Right lobe of liver (tissue), 4 donors: ENCODE measurements at regions not wholly inside any gene's neighbourhood (a gene's known extent, or its start where the extent isn't known, plus 50 kb on each side); places are given as distances from the start of the nearest gene placed in this dataset.

Experiments
- POLR2A ChIP-seq: fragments of 450-650 bp; IDR thresholded peaks from one replicate; pipeline ENCODE4 v1.6.1; 2017; ENCODE audit warnings: antibody characterized with exemption, mild to moderate bottlenecking
- TF ChIP-seq, protein P1 (sequence below), 4 donors: fragments of 200-600 bp in 3 of 4; fragments of 450-650 bp in 1 of 4; IDR thresholded peaks; one replicate each; pipeline versions ENCODE4 v1.5.1 to v1.8.0; 2016 to 2022; ENCODE audit warnings: antibody characterized with exemption in 4 of 4, mild to moderate bottlenecking in 2 of 4
- donor health status: DM: no; HTN: no; CAD: no.
- donor health status: DM: no; HTN: no; CAD: no.
- donor health status: DM: no; HTN: yes; CAD: no.

DNA sequence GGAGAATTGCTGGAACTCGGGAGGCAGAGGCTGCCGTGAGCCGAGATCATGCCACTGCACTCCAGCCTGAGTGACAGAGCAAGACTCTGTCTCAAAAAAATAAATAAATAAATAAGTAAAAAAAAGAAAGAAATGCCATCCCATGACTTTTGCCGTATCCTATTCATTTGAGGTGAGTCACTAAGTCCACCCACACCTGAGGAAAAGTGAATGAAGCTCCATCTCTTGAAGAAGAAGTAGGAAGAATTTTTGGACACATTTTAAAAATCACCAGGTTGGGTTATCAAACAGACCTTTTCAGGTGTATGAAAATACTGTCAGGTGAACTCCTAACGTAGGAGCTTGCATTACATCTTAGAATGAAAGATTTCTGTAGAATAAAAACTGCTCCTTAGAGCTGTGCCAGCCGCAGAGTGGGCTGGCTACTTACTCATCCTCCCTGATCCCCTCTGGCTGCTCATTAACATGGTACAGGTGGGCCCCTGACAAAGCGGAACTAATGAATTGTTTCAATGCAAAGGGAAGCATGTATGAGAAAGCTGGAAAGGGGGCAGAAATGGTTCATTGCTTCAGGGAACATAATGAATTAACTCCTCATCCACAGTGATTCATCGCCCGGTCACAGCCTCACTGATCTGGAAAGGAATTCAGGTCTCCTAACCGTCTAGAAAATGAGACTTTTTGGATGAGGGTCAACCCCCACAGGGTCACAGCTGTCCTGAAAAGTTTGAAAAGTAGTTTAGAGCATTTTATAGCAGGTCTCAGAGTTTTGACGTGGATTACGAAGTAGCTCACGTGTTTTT is 191.4 kb downstream of the SPP2 start:
- TF ChIP-seq POLR2A, result no peak
- TF ChIP-seq, protein P1, sequence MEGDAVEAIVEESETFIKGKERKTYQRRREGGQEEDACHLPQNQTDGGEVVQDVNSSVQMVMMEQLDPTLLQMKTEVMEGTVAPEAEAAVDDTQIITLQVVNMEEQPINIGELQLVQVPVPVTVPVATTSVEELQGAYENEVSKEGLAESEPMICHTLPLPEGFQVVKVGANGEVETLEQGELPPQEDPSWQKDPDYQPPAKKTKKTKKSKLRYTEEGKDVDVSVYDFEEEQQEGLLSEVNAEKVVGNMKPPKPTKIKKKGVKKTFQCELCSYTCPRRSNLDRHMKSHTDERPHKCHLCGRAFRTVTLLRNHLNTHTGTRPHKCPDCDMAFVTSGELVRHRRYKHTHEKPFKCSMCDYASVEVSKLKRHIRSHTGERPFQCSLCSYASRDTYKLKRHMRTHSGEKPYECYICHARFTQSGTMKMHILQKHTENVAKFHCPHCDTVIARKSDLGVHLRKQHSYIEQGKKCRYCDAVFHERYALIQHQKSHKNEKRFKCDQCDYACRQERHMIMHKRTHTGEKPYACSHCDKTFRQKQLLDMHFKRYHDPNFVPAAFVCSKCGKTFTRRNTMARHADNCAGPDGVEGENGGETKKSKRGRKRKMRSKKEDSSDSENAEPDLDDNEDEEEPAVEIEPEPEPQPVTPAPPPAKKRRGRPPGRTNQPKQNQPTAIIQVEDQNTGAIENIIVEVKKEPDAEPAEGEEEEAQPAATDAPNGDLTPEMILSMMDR (IDR thresholded peaks at IDR 0.05), result no peak
